ENCODE measurements at regions not wholly inside any gene's neighbourhood (a gene's known extent, or its start where the extent isn't known, plus 50 kb on each side); places are given as distances from the start of the nearest gene placed in this dataset.

GRCh38 chr7:116386674-116387073 lies 112.9 kb upstream of the CAV2 start:
- TF ChIP-seq POLR2A (IDR thresholded peaks at IDR 0.05; ENCODE audit: borderline replicate concordance, extremely low read depth, insufficient read depth, insufficient read length) (no peak), SP1 (IDR thresholded peaks at IDR 0.05; ENCODE audit: low read depth) (no peak), MAX (IDR thresholded peaks at IDR 0.05) (no peak), REST (IDR thresholded peaks at IDR 0.05; ENCODE audit: low read depth) (no peak), CTCF (IDR thresholded peaks at IDR 0.05 in 2 of 3, conservative IDR thresholded peaks at IDR 0.05 in 1 of 3; ENCODE audit: borderline replicate concordance in 1 of 3, insufficient read depth in 1 of 3, low read depth in 2 of 3, low read length in 2 of 3) (no peak), FOSL1 (IDR thresholded peaks at IDR 0.05; ENCODE audit: low read depth) (no peak), POLR2AphosphoS5 (IDR thresholded peaks at IDR 0.05; ENCODE audit: low read depth, low read length) (no peak), EZH2 (IDR thresholded peaks at IDR 0.05) (no peak), CEBPB (IDR thresholded peaks at IDR 0.05; ENCODE audit: low read depth) (no peak)

Measured in HCT116 (cell line).